Esophagus muscularis mucosa (tissue), 4 donors: ENCODE measurements at regions not wholly inside any gene's neighbourhood (a gene's known extent, or its start where the extent isn't known, plus 50 kb on each side); places are given as distances from the start of the nearest gene placed in this dataset.

Experiments used
- DNase-seq: peaks from one replicate; pipeline ENCODE4 v3.0.0-alpha.2; 2017; ENCODE audit errors: extremely low spot score
- H3K27ac ChIP-seq, 4 donors: fragments of 200-600 bp; sonication (generic); replicated peaks in 1 of 4; 1 replicate in 3 of 4; 2 replicates in 1 of 4; pipeline ENCODE4 v1.5.1; 2016 to 2019; ENCODE audit warnings: mild to moderate bottlenecking in 1 of 4
- H3K27me3 ChIP-seq, 4 donors: fragments of 200-600 bp; sonication (generic); one replicate each; pipeline versions ENCODE4 v1.5.1 to v1.6.0; 2016 to 2019
- H3K36me3 ChIP-seq, 4 donors: fragments of 200-600 bp; sonication (generic); one replicate each; pipeline ENCODE4 v1.5.1; 2016 to 2019
- H3K4me1 ChIP-seq, 4 donors: fragments of 200-600 bp; sonication (generic); one replicate each; pipeline ENCODE4 v1.5.1; 2016 to 2019
- H3K4me3 ChIP-seq, 4 donors: fragments of 200-600 bp; sonication (generic); 1 replicate in 2 of 4; 2 replicates in 2 of 4; pipeline ENCODE4 v1.5.1; 2016 to 2019; ENCODE audit warnings: mild to moderate bottlenecking in 4 of 4, moderate library complexity in 1 of 4
- H3K9me3 ChIP-seq, 4 donors: fragments of 200-600 bp; sonication (generic); 1 replicate in 3 of 4; 2 replicates in 1 of 4; pipeline ENCODE4 v1.5.1; 2016 to 2019
- CTCF ChIP-seq, 3 experiments: fragments of 200-600 bp in 2 of 3; fragments of 450-650 bp in 1 of 3; sonication (generic) in 2 of 3; IDR thresholded peaks; one replicate each; pipeline ENCODE4 v1.5.1; 2017 to 2019; ENCODE audit warnings: antibody characterized with exemption in 3 of 3, mild to moderate bottlenecking in 2 of 3, moderate library complexity in 1 of 3
- EP300 ChIP-seq: sonication (generic); formaldehyde crosslinking; IDR thresholded peaks from one replicate; pipeline ENCODE4 v1.6.1; 2017; ENCODE audit warnings: antibody characterized with exemption
- POLR2A ChIP-seq: fragments of 450-650 bp; IDR thresholded peaks from one replicate; pipeline ENCODE4 v1.6.1; 2017; ENCODE audit warnings: antibody characterized with exemption, moderate library complexity, mild to moderate bottlenecking, low read depth
- POLR2AphosphoS5 ChIP-seq, 2 donors: sonication (generic); formaldehyde crosslinking; IDR thresholded peaks; one replicate each; pipeline ENCODE4 v1.6.1; 2017; ENCODE audit warnings: antibody characterized with exemption in 2 of 2
- WGBS: methylation state at CpG from one replicate; pipeline ENCODE4 v1.1.5; 2018; 5-methylcytosine and 5-hydroxymethylcytosine counted together
- intact Hi-C: fragments of 100-400 bp; cut with DNase I; formaldehyde crosslinking; loops from one replicate; pipeline ENCODE4 v1.15.1; 2023

- WGBS = 83% methylated on average over 6 of the region's 8 CpGs
- intact Hi-C loops = no loop called here
These were observed 921.7 kb upstream of the KCND2 start for GRCh38 chr7:119351320-119351719.

GRCh38 chr7:119374436-119374835, 898.5 kb upstream of the KCND2 start:
- Histone ChIP-seq H3K27ac (no peak overlapping the region), H3K9me3 (no peaks in the 10 kb centered on the region), H3K4me1 (no peaks in the 10 kb centered on the region), H3K36me3 (no peaks in the 10 kb centered on the region), H3K27me3 (no peaks in the 10 kb centered on the region), H3K4me3 (no peak overlapping the region)
- 84% methylated on average over 2 of the region's 2 CpGs for WGBS
- no peak for DNase-seq
- intact Hi-C loops = no loop called here
- no peak for TF ChIP-seq EP300
- no peak for TF ChIP-seq POLR2A
- TF ChIP-seq POLR2AphosphoS5 (IDR thresholded peaks at IDR 0.05) = no peak
- TF ChIP-seq CTCF (IDR thresholded peaks at IDR 0.05) = no peak

More at GRCh38 chr7:119351320-119351719, 921.7 kb upstream of the KCND2 start:
- Histone ChIP-seq H3K27ac (no peak overlapping the region), H3K27me3 (no peaks in the 10 kb centered on the region), H3K36me3 (no peaks in the 10 kb centered on the region), H3K9me3 (no peaks in the 10 kb centered on the region), H3K4me3 (no peak overlapping the region), H3K4me1 (no peaks in the 10 kb centered on the region)
- no peak for DNase-seq
- no peak for TF ChIP-seq EP300
- TF ChIP-seq CTCF (IDR thresholded peaks at IDR 0.05) = no peak
- no peak for TF ChIP-seq POLR2AphosphoS5 (IDR thresholded peaks at IDR 0.05)
- no peak for TF ChIP-seq POLR2A

GRCh38 chr7:119377861-119378260, 895.1 kb upstream of the KCND2 start:
- intact Hi-C loops = no loop called here
- WGBS = 79% methylated on average over 1 of the region's 1 CpG

GRCh38 chr7:119382726-119383125, 890.2 kb upstream of the KCND2 start:
- Histone ChIP-seq H3K9me3 (no peaks in the 10 kb centered on the region), H3K4me3 (no peak overlapping the region), H3K27me3 (no peaks in the 10 kb centered on the region), H3K4me1 (no peaks in the 10 kb centered on the region), H3K36me3 (no peaks in the 10 kb centered on the region), H3K27ac (no peak overlapping the region)
- intact Hi-C loops = no loop called here
- no peak for DNase-seq
- TF ChIP-seq POLR2A (no peak), POLR2AphosphoS5 (IDR thresholded peaks at IDR 0.05) (no peak), CTCF (IDR thresholded peaks at IDR 0.05) (no peak), EP300 (no peak)

More at GRCh38 chr7:119377861-119378260, 895.1 kb upstream of the KCND2 start:
- no peak for DNase-seq
- Histone ChIP-seq H3K9me3 (no peaks in the 10 kb centered on the region), H3K4me3 (no peak overlapping the region), H3K4me1 (no peaks in the 10 kb centered on the region), H3K27ac (no peak overlapping the region), H3K27me3 (no peaks in the 10 kb centered on the region), H3K36me3 (no peaks in the 10 kb centered on the region)
- TF ChIP-seq CTCF (IDR thresholded peaks at IDR 0.05) (no peak), POLR2A (no peak), EP300 (no peak), POLR2AphosphoS5 (IDR thresholded peaks at IDR 0.05) (no peak)

- no peak for DNase-seq
- H3K4me1 ChIP-seq = no peaks in the 10 kb centered on the region
- intact Hi-C loops = no loop called here
- TF ChIP-seq CTCF (IDR thresholded peaks at IDR 0.05) = no peak
- TF ChIP-seq EP300 = no peak
- no peak for TF ChIP-seq POLR2A
- no peak for TF ChIP-seq POLR2AphosphoS5 (IDR thresholded peaks at IDR 0.05)
- no peaks in the 10 kb centered on the region for H3K9me3 ChIP-seq
- H3K36me3 ChIP-seq = no peaks in the 10 kb centered on the region
- H3K27ac ChIP-seq = no peak overlapping the region
- H3K4me3 ChIP-seq = no peak overlapping the region
- no peaks in the 10 kb centered on the region for H3K27me3 ChIP-seq
- 95% methylated on average over 2 of the region's 2 CpGs for WGBS
These were observed 878.0 kb upstream of the KCND2 start for GRCh38 chr7:119395024-119395423.
